ENCODE measurements at regions not wholly inside any gene's neighbourhood (a gene's known extent, or its start where the extent isn't known, plus 50 kb on each side); places are given as distances from the start of the nearest gene placed in this dataset.

DNA sequence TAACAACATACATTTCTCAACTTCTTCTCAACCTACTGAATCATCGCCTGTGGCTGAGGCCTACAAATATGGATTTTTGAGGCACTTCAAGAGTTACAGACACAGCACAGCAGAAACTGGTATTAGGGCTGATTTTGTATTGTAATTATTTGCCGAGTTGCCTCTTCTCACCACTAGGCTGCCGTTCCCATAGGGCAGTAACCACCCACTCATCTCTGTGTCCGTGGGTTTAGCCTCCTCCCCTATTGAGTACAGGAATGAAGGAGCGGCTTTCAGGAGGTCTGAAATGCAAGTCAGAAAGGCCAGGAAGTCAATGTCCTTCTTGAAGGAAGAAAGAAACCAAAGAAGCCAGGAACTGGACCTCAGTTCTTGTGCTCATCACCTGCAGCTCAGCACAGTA, 220.8 kb downstream of the MTHFS start:
- Histone ChIP-seq H3K14ac (ENCODE audit: insufficient read length) (no peak overlapping the region), H3K56ac (replicated peaks; ENCODE audit: insufficient read length, low read depth, low read length) (no peak overlapping the region), H3K4me2 (ENCODE audit: insufficient read depth in 1 of 2, low read depth in 2 of 2, low read length in 2 of 2) (no peak overlapping the region), H2AK5ac (ENCODE audit: low read depth, low read length) (0 out of 2 replicates have a peak overlapping the region, but pooled peaks have one; percentile 72), H4K91ac (replicated peaks; ENCODE audit: insufficient read length, low read length) (no peak overlapping the region), H3K79me1 (ENCODE audit: low read depth, low read length) (no peaks in the 10 kb centered on the region), H2BK15ac (ENCODE audit: low read length) (peak overlapping the region; percentile 62; the same call in 1 of the 2 replicates), H3K4ac (replicated peaks; ENCODE audit: insufficient read length, low read depth, low read length) (no peak overlapping the region), H2AFZ (ENCODE audit: low read length) (no peak overlapping the region), H3K18ac (ENCODE audit: extremely low read depth, low read length) (no peak overlapping the region), H3K79me2 (ENCODE audit: control insufficient read depth in 1 of 2, insufficient read depth in 2 of 2, low read length in 2 of 2) (no peaks in the 10 kb centered on the region), H4K5ac (ENCODE audit: insufficient read length, low read depth, low read length) (no peak overlapping the region), H2BK5ac (ENCODE audit: low read depth, low read length) (no peak overlapping the region), H2BK20ac (ENCODE audit: low read length) (no peak overlapping the region), H3K23me2 (ENCODE audit: low read depth, low read length) (no peaks in the 10 kb centered on the region), H2BK12ac (ENCODE audit: low read depth, low read length) (no peak overlapping the region), H4K20me1 (replicated peaks in 1 of 2; ENCODE audit: control insufficient read depth in 1 of 2, insufficient read depth in 2 of 2, low read length in 2 of 2) (no peaks in the 10 kb centered on the region), H3K23ac (ENCODE audit: insufficient read length) (no peak overlapping the region), H3K36me3 (ENCODE audit: control insufficient read depth in 2 of 4, insufficient read depth in 4 of 4, low read length in 3 of 4) (no peaks in the 10 kb centered on the region), H3K27me3 (replicated peaks in 1 of 4; ENCODE audit: control insufficient read depth in 3 of 4, extremely low read depth in 1 of 4, insufficient read depth in 3 of 4, low read length in 3 of 4) (no peaks in the 10 kb centered on the region), H2BK120ac (replicated peaks; ENCODE audit: low read depth, low read length) (peak overlapping the region; percentile 37), H3K27ac (ENCODE audit: low read depth, low read length) (no peak overlapping the region), H4K8ac (ENCODE audit: extremely low read depth, insufficient read depth, low read length) (no peak overlapping the region; the same call in 1 of the 2 replicates), H3K9ac (replicated peaks in 1 of 4; ENCODE audit: extremely low read depth in 1 of 4, low read depth in 3 of 4, low read length in 3 of 4) (no peak overlapping the region), H3K4me1 (replicated peaks in 1 of 4; ENCODE audit: control insufficient read depth in 3 of 4, insufficient read depth in 4 of 4, low read length in 3 of 4) (peaks cover 2 to 18% (median 5%) of the 10 kb centered on the region in 4 experiments; a peak in 3 of 7 replicates), H3K4me3 (ENCODE audit: extremely low read depth in 1 of 4, insufficient read depth in 2 of 4, low read depth in 3 of 4, low read length in 4 of 4) (no peak overlapping the region), H3K9me3 (ENCODE audit: insufficient read depth in 2 of 2, low read depth in 1 of 2, low read length in 1 of 2) (no peaks in the 10 kb centered on the region)
- ChIA-PET CTCF (ENCODE audit: partially characterized antibody) (interaction anchor here (0.6 to 3.0 kb wide), 4 partner anchors 13 to 348 kb away, joined by 3 to 8 read pairs (median 3); no protein-coding TSS in a partner anchor), POLR2A (ENCODE audit: partially characterized antibody) (no interaction called here)
- 86% methylated on average over 5 of the region's 5 CpGs; no CpG with 5 or more reads in 1 of the 2 experiments for WGBS, 2 experiments (ENCODE audit: extremely low coverage in 1 of 2, insufficient coverage in 1 of 2, insufficient read length in 1 of 2, insufficient replicate concordance in 2 of 2, low coverage in 1 of 2, low lambda C conversion rate in 2 of 2, missing lambda C conversion rate in 1 of 2)
- no peak for TF ChIP-seq USF2 (IDR thresholded peaks at IDR 0.05; ENCODE audit: low read length)
- TF ChIP-seq CTCF (IDR thresholded peaks at IDR 0.05; ENCODE audit: control extremely low read depth in 1 of 3, insufficient read depth in 1 of 3, low read depth in 1 of 3, low read length in 3 of 3): peak in 2 of 3 experiments; percentile 29 to 34; a peak in 2 of 4 replicates
- TF ChIP-seq TBP (IDR thresholded peaks at IDR 0.05; ENCODE audit: low read depth, low read length): no peak
- TF ChIP-seq SIN3A (conservative IDR thresholded peaks at IDR 0.05 in 1 of 2, IDR thresholded peaks at IDR 0.05 in 1 of 2; ENCODE audit: low read depth in 1 of 2, low read length in 2 of 2): no peak
- no peak for TF ChIP-seq MAFK (IDR thresholded peaks at IDR 0.05; ENCODE audit: low read depth, low read length)
- FAIRE-seq: no peak
- DNase-seq (ENCODE audit: low read depth in 1 of 2, low spot score in 2 of 2): no peak

All from H1 (cell line).